ENCODE measurements at regions not wholly inside any gene's neighbourhood (a gene's known extent, or its start where the extent isn't known, plus 50 kb on each side); places are given as distances from the start of the nearest gene placed in this dataset.
A peak's percentile ranks its signal among the peaks of the same experiment; 100 is the strongest.

DNA sequence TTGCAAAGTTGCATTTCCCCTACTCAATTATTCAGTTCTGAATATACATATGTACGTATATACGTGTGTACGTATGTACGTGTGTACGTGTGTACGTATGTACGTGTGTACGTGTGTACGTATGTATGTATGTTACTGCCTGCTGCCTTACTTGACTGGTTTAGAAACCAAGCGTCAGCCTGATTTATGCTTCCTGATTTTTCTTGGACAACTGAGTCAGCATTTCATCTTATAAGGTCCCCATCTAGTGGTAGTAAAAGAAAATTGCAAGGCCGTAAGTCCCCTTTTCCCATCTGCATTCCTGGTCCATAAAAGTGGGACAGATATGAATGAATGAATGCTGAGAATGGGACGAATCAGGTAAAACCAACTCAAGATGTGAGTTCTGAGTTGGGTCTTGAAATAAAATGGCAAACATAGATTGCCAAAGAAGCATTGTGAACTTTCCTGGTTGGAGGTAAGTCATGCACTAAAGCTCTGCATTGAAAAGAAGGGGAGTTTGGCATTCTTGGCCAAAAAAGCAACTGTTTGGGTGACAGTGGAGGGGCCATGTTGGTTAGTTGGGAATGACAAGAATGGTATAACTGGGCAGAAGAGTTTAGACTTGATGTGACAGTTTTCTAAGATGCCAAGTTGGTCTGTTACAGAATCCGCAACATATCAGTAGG, 76.4 kb upstream of the DNAH14 start:
- Histone ChIP-seq H3K9me3 (ENCODE audit: control insufficient read depth in 1 of 2, insufficient read depth in 1 of 2, low read length in 2 of 2) (no peaks in the 10 kb centered on the region), H3K27me3 (ENCODE audit: control insufficient read depth in 1 of 2, insufficient read depth in 2 of 2, low read length in 2 of 2) (peaks cover 0 to 2% of the 10 kb centered on the region in 2 experiments), H3K36me3 (ENCODE audit: insufficient read depth, low read length) (no peaks in the 10 kb centered on the region), H3K4me3 (ENCODE audit: low read length) (no peak overlapping the region), H3K27ac (ENCODE audit: low read depth in 1 of 2, low read length in 2 of 2) (no peak overlapping the region), H3K4me1 (ENCODE audit: insufficient read depth, low read length) (no peaks in the 10 kb centered on the region)
- Mint-ChIP-seq H3K4me1 (ENCODE audit: low read depth) (no peaks in the 10 kb centered on the region), H3K4me3 (no peak overlapping the region), H3K27me3 (peaks cover 10% of the 10 kb centered on the region), H3K9me3 (no peaks in the 10 kb centered on the region), H3K36me3 (ENCODE audit: low read depth) (no peaks in the 10 kb centered on the region), H3K27ac (no peak overlapping the region)
- DNase-seq (peak in 3 of 14 experiments; percentile 3 to 11 (median 3)), ATAC-seq (ENCODE audit: poor library complexity) (no peak)
- TF ChIP-seq, protein P1, sequence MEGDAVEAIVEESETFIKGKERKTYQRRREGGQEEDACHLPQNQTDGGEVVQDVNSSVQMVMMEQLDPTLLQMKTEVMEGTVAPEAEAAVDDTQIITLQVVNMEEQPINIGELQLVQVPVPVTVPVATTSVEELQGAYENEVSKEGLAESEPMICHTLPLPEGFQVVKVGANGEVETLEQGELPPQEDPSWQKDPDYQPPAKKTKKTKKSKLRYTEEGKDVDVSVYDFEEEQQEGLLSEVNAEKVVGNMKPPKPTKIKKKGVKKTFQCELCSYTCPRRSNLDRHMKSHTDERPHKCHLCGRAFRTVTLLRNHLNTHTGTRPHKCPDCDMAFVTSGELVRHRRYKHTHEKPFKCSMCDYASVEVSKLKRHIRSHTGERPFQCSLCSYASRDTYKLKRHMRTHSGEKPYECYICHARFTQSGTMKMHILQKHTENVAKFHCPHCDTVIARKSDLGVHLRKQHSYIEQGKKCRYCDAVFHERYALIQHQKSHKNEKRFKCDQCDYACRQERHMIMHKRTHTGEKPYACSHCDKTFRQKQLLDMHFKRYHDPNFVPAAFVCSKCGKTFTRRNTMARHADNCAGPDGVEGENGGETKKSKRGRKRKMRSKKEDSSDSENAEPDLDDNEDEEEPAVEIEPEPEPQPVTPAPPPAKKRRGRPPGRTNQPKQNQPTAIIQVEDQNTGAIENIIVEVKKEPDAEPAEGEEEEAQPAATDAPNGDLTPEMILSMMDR (IDR thresholded peaks at IDR 0.05) = peak; percentile 52
- ChIA-PET CTCF (no interaction called here), POLR2A (interaction anchor here (0.6 kb wide), 1 partner anchor 292 kb away, joined by 3 read pairs; no protein-coding TSS in a partner anchor)
- intact Hi-C loops (cut with DNase I, micrococcal nuclease) = no loop called here

DNA sequence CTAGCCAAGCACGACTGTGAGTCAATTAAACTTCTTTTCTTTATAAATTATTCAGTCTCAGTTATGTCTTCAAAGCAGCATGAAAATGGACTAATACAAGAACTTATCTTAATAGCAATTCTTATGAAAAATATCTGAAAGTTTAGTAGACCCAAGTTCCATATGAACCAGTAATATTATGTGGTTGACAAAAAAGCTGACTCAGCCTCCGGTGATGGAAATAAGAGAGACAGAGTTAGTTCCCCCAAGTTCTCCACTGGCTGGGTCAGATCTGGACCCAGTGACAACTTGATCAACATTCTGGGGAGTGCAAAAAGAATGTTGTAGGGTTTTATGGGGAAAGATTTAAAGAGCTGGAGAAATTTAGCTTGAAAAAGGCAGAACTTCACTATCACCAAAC, 72.5 kb upstream of the DNAH14 start:
- ATAC-seq (ENCODE audit: poor library complexity) (no peak), DNase-seq (no peak)
- ChIA-PET CTCF (interaction anchor here (1.1 kb wide), 1 partner anchor 343 kb away, joined by 3 read pairs; no protein-coding TSS in a partner anchor), POLR2A (no interaction called here)
- no peaks in the 10 kb centered on the region for H3K9me3 Mint-ChIP-seq
- no peaks in the 10 kb centered on the region for H3K4me1 ChIP-seq (ENCODE audit: insufficient read depth, low read length)
- no peak overlapping the region for H3K4me3 Mint-ChIP-seq
- H3K27me3 ChIP-seq (ENCODE audit: control insufficient read depth in 1 of 2, insufficient read depth in 2 of 2, low read length in 2 of 2) = no peaks in the 10 kb centered on the region
- TF ChIP-seq, protein P1 (IDR thresholded peaks at IDR 0.05) = no peak
- H3K36me3 ChIP-seq (ENCODE audit: insufficient read depth, low read length) = no peaks in the 10 kb centered on the region
- H3K27me3 Mint-ChIP-seq = peaks cover 33% of the 10 kb centered on the region
- intact Hi-C loops (cut with DNase I, micrococcal nuclease) = no loop called here
- H3K27ac ChIP-seq (ENCODE audit: low read depth in 1 of 2, low read length in 2 of 2) = no peak overlapping the region
- H3K9me3 ChIP-seq (ENCODE audit: control insufficient read depth in 1 of 2, insufficient read depth in 1 of 2, low read length in 2 of 2) = no peaks in the 10 kb centered on the region
- no peaks in the 10 kb centered on the region for H3K4me1 Mint-ChIP-seq (ENCODE audit: low read depth)
- H3K36me3 Mint-ChIP-seq (ENCODE audit: low read depth) = no peaks in the 10 kb centered on the region
- H3K4me3 ChIP-seq (ENCODE audit: low read length) = no peak overlapping the region
- no peak overlapping the region for H3K27ac Mint-ChIP-seq

DNA sequence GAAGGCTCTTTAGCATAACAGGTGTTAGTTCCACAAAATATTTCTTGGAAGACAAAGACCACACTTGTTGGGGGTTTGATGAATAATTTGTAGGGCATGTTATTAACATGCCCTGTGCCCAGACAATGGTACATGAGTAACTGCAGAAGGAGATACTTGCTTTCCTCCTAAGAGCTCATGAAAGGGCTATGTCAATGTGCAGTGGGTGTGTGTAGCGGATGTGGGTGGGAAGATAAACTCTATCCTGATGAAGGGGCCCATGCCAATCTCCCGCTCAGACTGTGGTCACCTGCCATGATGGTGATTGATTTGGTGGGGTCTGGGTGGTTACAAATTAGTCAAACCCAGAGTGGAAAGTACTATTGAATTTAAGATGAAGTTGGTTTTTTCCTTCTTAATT, 69.8 kb upstream of the DNAH14 start:
- Mint-ChIP-seq H3K36me3 (ENCODE audit: low read depth) (no peaks in the 10 kb centered on the region), H3K4me1 (ENCODE audit: low read depth) (no peaks in the 10 kb centered on the region), H3K9me3 (no peaks in the 10 kb centered on the region), H3K4me3 (no peak overlapping the region), H3K27ac (no peak overlapping the region), H3K27me3 (peaks cover 39% of the 10 kb centered on the region)
- CTCF ChIA-PET = no interaction called here
- H3K27ac ChIP-seq (ENCODE audit: low read depth in 1 of 2, low read length in 2 of 2) = no peak overlapping the region
- no peak overlapping the region for H3K4me3 ChIP-seq (ENCODE audit: low read length)
- no peaks in the 10 kb centered on the region for H3K36me3 ChIP-seq (ENCODE audit: insufficient read depth, low read length)
- DNase-seq (no peak), ATAC-seq (ENCODE audit: poor library complexity) (no peak)
- POLR2A ChIA-PET = no interaction called here
- intact Hi-C loops (cut with DNase I, micrococcal nuclease) = no loop called here
- no peaks in the 10 kb centered on the region for H3K4me1 ChIP-seq (ENCODE audit: insufficient read depth, low read length)
- peaks cover 0 to 4% of the 10 kb centered on the region in 2 experiments for H3K9me3 ChIP-seq (ENCODE audit: control insufficient read depth in 1 of 2, insufficient read depth in 1 of 2, low read length in 2 of 2)
- H3K27me3 ChIP-seq (ENCODE audit: control insufficient read depth in 1 of 2, insufficient read depth in 2 of 2, low read length in 2 of 2) = no peaks in the 10 kb centered on the region
- TF ChIP-seq, protein P1 (IDR thresholded peaks at IDR 0.05) = no peak

All from CD4-positive, alpha-beta T cell (primary cell).